HG02759 (cell line): ENCODE measurements at regions not wholly inside any gene's neighbourhood (a gene's known extent, or its start where the extent isn't known, plus 50 kb on each side); places are given as distances from the start of the nearest gene placed in this dataset.

Source experiments
- ATAC-seq: cut with Tn5 transposase; IDR thresholded peaks from one replicate; pipeline ENCODE4 v1.9.1; 2021; ENCODE audit warnings: mild to moderate bottlenecking, moderate library complexity; ENCODE audit not compliant: unreplicated experiment

- no peak for ATAC-seq
These were observed 61.3 kb upstream of the SPIN1 start for GRCh38 chr9:88326936-88327335.

- no peak for ATAC-seq
These were observed 62.2 kb upstream of the SPIN1 start for GRCh38 chr9:88326015-88326414.

GRCh38 chr9:88322906-88323566 lies 65.2 kb upstream of the SPIN1 start:
- ATAC-seq, result no peak

GRCh38 chr9:88321764-88322163 lies 66.5 kb upstream of the SPIN1 start:
- no peak for ATAC-seq

- ATAC-seq, result no peak
These were observed 67.4 kb upstream of the SPIN1 start for GRCh38 chr9:88320748-88321415.

- no peak for ATAC-seq
These were observed 68.1 kb upstream of the SPIN1 start for GRCh38 chr9:88319936-88320747.

GRCh38 chr9:88313364-88314220 lies 74.7 kb upstream of the SPIN1 start:
- ATAC-seq, result no peak

- ATAC-seq, result no peak
These were observed 75.6 kb upstream of the SPIN1 start for GRCh38 chr9:88312517-88313103.

- no peak for ATAC-seq
These were observed 76.2 kb upstream of the SPIN1 start for GRCh38 chr9:88312045-88312444.

- ATAC-seq, result no peak
These were observed 77.8 kb upstream of the SPIN1 start for GRCh38 chr9:88310310-88310980.

- no peak for ATAC-seq
These were observed 79.2 kb upstream of the SPIN1 start for GRCh38 chr9:88308831-88309560.

- no peak for ATAC-seq
These were observed 81.1 kb upstream of the SPIN1 start for GRCh38 chr9:88307136-88307535.

- ATAC-seq, result peak; percentile 94
These were observed 84.4 kb upstream of the SPIN1 start for GRCh38 chr9:88303721-88304451.

GRCh38 chr9:88302579-88303324 lies 85.5 kb upstream of the SPIN1 start:
- no peak for ATAC-seq

GRCh38 chr9:88300556-88300955 lies 87.7 kb upstream of the SPIN1 start:
- no peak for ATAC-seq

- ATAC-seq, result no peak
These were observed 96.4 kb upstream of the SPIN1 start for GRCh38 chr9:88291856-88292255.

- no peak for ATAC-seq
These were observed 97.2 kb upstream of the SPIN1 start for GRCh38 chr9:88291056-88291455.

GRCh38 chr9:88289532-88289931 lies 98.7 kb upstream of the SPIN1 start:
- ATAC-seq, result no peak
